Uterus (tissue), 3 donors: ENCODE measurements at regions not wholly inside any gene's neighbourhood (a gene's known extent, or its start where the extent isn't known, plus 50 kb on each side); places are given as distances from the start of the nearest gene placed in this dataset.

Experiments used
- DNase-seq, 2 donors: peaks; one replicate each; pipeline ENCODE4 v3.0.0-alpha.2; 2019 to 2020
- H3K27ac ChIP-seq, 2 donors: fragments of 200-600 bp; sonication (generic); 1 replicate in 1 of 2; 2 replicates in 1 of 2; pipeline ENCODE4 v1.5.1; 2016 to 2018
- H3K27me3 ChIP-seq, 2 donors: fragments of 200-600 bp; sonication (generic); one replicate each; pipeline ENCODE4 v1.5.1; 2018 to 2019; ENCODE audit warnings: control low read depth in 1 of 2
- H3K36me3 ChIP-seq, 2 donors: fragments of 200-600 bp; sonication (generic); one replicate each; pipeline ENCODE4 v1.5.1; 2019; ENCODE audit warnings: control low read depth in 1 of 2
- H3K4me1 ChIP-seq, 2 donors: fragments of 200-600 bp; sonication (generic); one replicate each; pipeline ENCODE4 v1.5.1; 2018 to 2019; ENCODE audit warnings: control low read depth in 1 of 2
- H3K4me3 ChIP-seq, 2 donors: fragments of 200-600 bp; sonication (generic); 1 replicate in 1 of 2; 2 replicates in 1 of 2; pipeline ENCODE4 v1.5.1; 2018 to 2019; ENCODE audit warnings: mild to moderate bottlenecking in 1 of 2
- H3K9me3 ChIP-seq, 2 donors: fragments of 200-600 bp; sonication (generic); one replicate each; pipeline ENCODE4 v1.5.1; 2019; ENCODE audit warnings: control low read depth in 1 of 2
- CTCF ChIP-seq, 4 experiments: fragments of 200-600 bp in 2 of 4; fragments of 450-650 bp in 2 of 4; sonication (generic) in 2 of 4; IDR thresholded peaks; one replicate each; pipeline ENCODE4 v1.5.1; 2016 to 2019; ENCODE audit warnings: antibody characterized with exemption in 4 of 4, mild to moderate bottlenecking in 2 of 4, moderate library complexity in 1 of 4
- POLR2A ChIP-seq, 2 donors: fragments of 450-650 bp; IDR thresholded peaks; one replicate each; pipeline ENCODE4 v1.6.1; 2016; ENCODE audit warnings: antibody characterized with exemption in 2 of 2, mild to moderate bottlenecking in 1 of 2, moderate library complexity in 1 of 2
- intact Hi-C: fragments of 100-400 bp; cut with DNase I; formaldehyde crosslinking; loops from one replicate; pipeline ENCODE4 v1.15.1; 2023; ENCODE audit warnings: low total_unique reads
- donor health status: DM: yes; HTN: yes; CAD: no.

GRCh38 chrX:104513162-104513561 lies 52.8 kb upstream of the IL1RAPL2 start:
- Histone ChIP-seq H3K4me1 (no peaks in the 10 kb centered on the region), H3K36me3 (no peaks in the 10 kb centered on the region), H3K27ac (no peak overlapping the region), H3K4me3 (no peak overlapping the region), H3K9me3 (no peaks in the 10 kb centered on the region), H3K27me3 (no peaks in the 10 kb centered on the region)
- DNase-seq = no peak
- intact Hi-C loops = no loop called here
- TF ChIP-seq CTCF (IDR thresholded peaks at IDR 0.05) = no peak
- TF ChIP-seq POLR2A (IDR thresholded peaks at IDR 0.05) = no peak

- DNase-seq = no peak
- intact Hi-C loops = no loop called here
- no peak overlapping the region for H3K27ac ChIP-seq
- H3K4me3 ChIP-seq = no peak overlapping the region
- no peaks in the 10 kb centered on the region for H3K27me3 ChIP-seq
- H3K4me1 ChIP-seq = no peaks in the 10 kb centered on the region
- H3K36me3 ChIP-seq = no peaks in the 10 kb centered on the region
- H3K9me3 ChIP-seq = no peaks in the 10 kb centered on the region
- TF ChIP-seq POLR2A (IDR thresholded peaks at IDR 0.05) (no peak), CTCF (IDR thresholded peaks at IDR 0.05) (no peak)
Observed at GRCh38 chrX:104510801-104511200, 55.2 kb upstream of the IL1RAPL2 start.

DNA sequence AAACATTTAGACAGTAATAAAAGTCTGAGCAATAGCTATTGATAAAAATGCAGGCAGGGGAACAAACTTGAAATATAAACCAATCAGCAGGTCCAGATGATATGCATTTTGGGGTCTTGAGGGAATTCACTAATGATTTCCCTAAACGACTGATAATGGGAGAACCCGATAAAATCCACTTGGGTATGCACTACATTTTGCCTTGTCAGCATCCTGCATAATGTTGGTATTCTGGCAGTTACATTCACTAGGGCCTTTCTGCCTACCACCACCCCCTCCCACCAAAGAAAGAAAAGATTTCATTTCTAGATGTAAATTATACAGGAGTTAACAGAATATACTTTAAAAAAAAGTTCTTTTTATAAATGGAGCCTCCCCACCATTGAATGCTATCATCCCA lies 63.5 kb upstream of the IL1RAPL2 start:
- DNase-seq = no peak
- intact Hi-C loops = no loop called here
- no peak for TF ChIP-seq POLR2A (IDR thresholded peaks at IDR 0.05)
- TF ChIP-seq CTCF (IDR thresholded peaks at IDR 0.05) = no peak

DNA sequence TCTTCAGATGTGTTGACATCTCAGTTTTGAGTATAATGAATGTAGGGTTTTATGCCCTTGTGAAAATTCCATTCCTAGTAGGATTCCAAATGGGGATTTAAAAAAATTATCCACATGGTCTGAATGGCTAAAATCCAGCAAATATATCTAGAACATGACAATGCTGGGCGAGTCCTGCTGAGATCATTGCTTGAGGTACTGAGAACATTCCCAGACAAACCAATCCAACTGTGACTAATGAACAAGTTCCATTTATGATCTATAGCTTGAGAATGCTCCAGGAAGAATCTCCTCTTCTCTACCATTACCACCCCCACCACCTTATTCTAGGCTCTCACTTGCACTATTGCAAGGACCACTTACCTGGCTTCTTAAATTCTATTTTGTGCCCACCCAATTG lies 77.2 kb upstream of the IL1RAPL2 start:
- intact Hi-C loops = no loop called here
- Histone ChIP-seq H3K9me3 (no peaks in the 10 kb centered on the region), H3K36me3 (no peaks in the 10 kb centered on the region), H3K4me3 (no peak overlapping the region), H3K27me3 (peaks cover 0 to 10% of the 10 kb centered on the region in 2 donors), H3K27ac (no peak overlapping the region), H3K4me1 (no peaks in the 10 kb centered on the region)
- no peak for DNase-seq
- TF ChIP-seq POLR2A (IDR thresholded peaks at IDR 0.05) (no peak), CTCF (IDR thresholded peaks at IDR 0.05) (no peak)

More for the DNA sequence above, 63.5 kb upstream of the IL1RAPL2 start:
- no peak overlapping the region for H3K4me3 ChIP-seq
- H3K36me3 ChIP-seq = no peaks in the 10 kb centered on the region
- no peaks in the 10 kb centered on the region for H3K9me3 ChIP-seq
- H3K27me3 ChIP-seq = peaks cover 0 to 11% of the 10 kb centered on the region in 2 donors
- no peak overlapping the region for H3K27ac ChIP-seq
- H3K4me1 ChIP-seq = no peaks in the 10 kb centered on the region

- Histone ChIP-seq H3K36me3 (no peaks in the 10 kb centered on the region), H3K4me1 (no peaks in the 10 kb centered on the region), H3K9me3 (no peaks in the 10 kb centered on the region), H3K27ac (no peak overlapping the region), H3K4me3 (no peak overlapping the region), H3K27me3 (peaks cover 0 to 10% of the 10 kb centered on the region in 2 donors)
- TF ChIP-seq CTCF (IDR thresholded peaks at IDR 0.05) (no peak), POLR2A (IDR thresholded peaks at IDR 0.05) (no peak)
- DNase-seq = no peak
- intact Hi-C loops = no loop called here
Observed at GRCh38 chrX:104486691-104487090, 79.3 kb upstream of the IL1RAPL2 start.
